ENCODE measurements at regions not wholly inside any gene's neighbourhood (a gene's known extent, or its start where the extent isn't known, plus 50 kb on each side); places are given as distances from the start of the nearest gene placed in this dataset.
"Not testable (repeated sequence)": the region's sequence is repeated elsewhere in the genome, so short reads cannot be mapped to it uniquely, and the experiment has no call there.

GRCh38 chr14:19511055-19511454, 76.9 kb upstream of the POTEG start:
- H3K9me3 Mint-ChIP-seq, H3K36me3 Mint-ChIP-seq, H3K27ac Mint-ChIP-seq, H3K27me3 Mint-ChIP-seq, ATAC-seq, H3K4me3 Mint-ChIP-seq, H3K4me1 Mint-ChIP-seq: not testable (repeated sequence)

GRCh38 chr14:19489475-19489874, 55.3 kb upstream of the POTEG start:
- H3K27ac Mint-ChIP-seq, H3K4me1 Mint-ChIP-seq, H3K4me3 Mint-ChIP-seq, H3K9me3 Mint-ChIP-seq, H3K36me3 Mint-ChIP-seq, H3K27me3 Mint-ChIP-seq: not testable (repeated sequence)
- peak; percentile 28 for ATAC-seq

- not testable (repeated sequence) for H3K4me1 Mint-ChIP-seq, H3K27me3 Mint-ChIP-seq, H3K36me3 Mint-ChIP-seq, H3K27ac Mint-ChIP-seq, H3K4me3 Mint-ChIP-seq, H3K9me3 Mint-ChIP-seq, ATAC-seq
Observed at GRCh38 chr14:19488457-19488856, 54.3 kb upstream of the POTEG start.

- H3K9me3 Mint-ChIP-seq, H3K4me3 Mint-ChIP-seq, H3K36me3 Mint-ChIP-seq, H3K27me3 Mint-ChIP-seq, H3K4me1 Mint-ChIP-seq, H3K27ac Mint-ChIP-seq: not testable (repeated sequence)
- peak; percentile 5 for ATAC-seq
Observed at GRCh38 chr14:19487690-19488089, 53.5 kb upstream of the POTEG start.

GRCh38 chr14:19487265-19487664, 53.1 kb upstream of the POTEG start:
- not testable (repeated sequence) for H3K27me3 Mint-ChIP-seq, H3K4me1 Mint-ChIP-seq, H3K4me3 Mint-ChIP-seq, H3K9me3 Mint-ChIP-seq, H3K36me3 Mint-ChIP-seq, H3K27ac Mint-ChIP-seq
- ATAC-seq: peak; percentile 21

GRCh38 chr14:19485346-19485745, 51.2 kb upstream of the POTEG start:
- H3K27me3 Mint-ChIP-seq, H3K4me1 Mint-ChIP-seq, H3K9me3 Mint-ChIP-seq, ATAC-seq, H3K27ac Mint-ChIP-seq, H3K4me3 Mint-ChIP-seq, H3K36me3 Mint-ChIP-seq: not testable (repeated sequence)
